PC-3 (cell line): ENCODE measurements at regions not wholly inside any gene's neighbourhood (a gene's known extent, or its start where the extent isn't known, plus 50 kb on each side); places are given as distances from the start of the nearest gene placed in this dataset.

ENCODE experiments used
- EZH2 ChIP-seq: fragments of 300-600 bp; sonication (generic); IDR thresholded peaks from one replicate; pipeline ENCODE4 v1.6.1; 2017; ENCODE audit warnings: antibody characterized with exemption, mild to moderate bottlenecking, low read length; ENCODE audit not compliant: unreplicated experiment
- TF ChIP-seq, protein P1 (sequence below): fragments of 300-600 bp; sonication (generic); conservative IDR thresholded peaks from 2 replicates; pipeline ENCODE4 v1.5.1; 2017; ENCODE audit warnings: antibody characterized with exemption, low read depth, mild to moderate bottlenecking, low read length

DNA sequence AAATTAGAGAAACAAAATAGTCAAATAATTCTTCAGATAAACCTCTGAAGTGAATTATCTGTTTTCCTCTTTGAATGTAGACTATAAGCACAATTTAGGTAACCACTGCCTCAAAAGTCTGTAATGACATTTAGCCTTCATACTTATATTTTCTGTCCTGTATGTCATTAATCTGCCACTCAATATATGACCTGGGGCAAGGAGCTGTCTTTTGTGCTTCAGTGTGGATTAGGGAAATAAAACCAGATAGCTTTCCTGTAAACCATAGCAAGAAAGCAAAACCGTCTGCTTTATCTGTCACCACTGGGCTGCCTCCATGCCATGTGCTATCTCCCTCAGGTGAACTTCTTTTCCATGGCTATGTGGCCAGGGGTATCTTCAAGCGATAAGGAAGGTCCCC, 606.6 kb upstream of the C9orf72 start:
- TF ChIP-seq, protein P1, sequence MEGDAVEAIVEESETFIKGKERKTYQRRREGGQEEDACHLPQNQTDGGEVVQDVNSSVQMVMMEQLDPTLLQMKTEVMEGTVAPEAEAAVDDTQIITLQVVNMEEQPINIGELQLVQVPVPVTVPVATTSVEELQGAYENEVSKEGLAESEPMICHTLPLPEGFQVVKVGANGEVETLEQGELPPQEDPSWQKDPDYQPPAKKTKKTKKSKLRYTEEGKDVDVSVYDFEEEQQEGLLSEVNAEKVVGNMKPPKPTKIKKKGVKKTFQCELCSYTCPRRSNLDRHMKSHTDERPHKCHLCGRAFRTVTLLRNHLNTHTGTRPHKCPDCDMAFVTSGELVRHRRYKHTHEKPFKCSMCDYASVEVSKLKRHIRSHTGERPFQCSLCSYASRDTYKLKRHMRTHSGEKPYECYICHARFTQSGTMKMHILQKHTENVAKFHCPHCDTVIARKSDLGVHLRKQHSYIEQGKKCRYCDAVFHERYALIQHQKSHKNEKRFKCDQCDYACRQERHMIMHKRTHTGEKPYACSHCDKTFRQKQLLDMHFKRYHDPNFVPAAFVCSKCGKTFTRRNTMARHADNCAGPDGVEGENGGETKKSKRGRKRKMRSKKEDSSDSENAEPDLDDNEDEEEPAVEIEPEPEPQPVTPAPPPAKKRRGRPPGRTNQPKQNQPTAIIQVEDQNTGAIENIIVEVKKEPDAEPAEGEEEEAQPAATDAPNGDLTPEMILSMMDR: no peak
- TF ChIP-seq EZH2: no peak
